Keratinocyte (primary cell): ENCODE measurements at regions not wholly inside any gene's neighbourhood (a gene's known extent, or its start where the extent isn't known, plus 50 kb on each side); places are given as distances from the start of the nearest gene placed in this dataset.

ENCODE experiments used
- EZH2 ChIP-seq: IDR thresholded peaks from one replicate; pipeline ENCODE4 v1.6.1; 2012; ENCODE audit warnings: inconsistent platforms, mild to moderate bottlenecking, low read length, moderate library complexity
- TF ChIP-seq, protein P1 (sequence below), 3 experiments: IDR thresholded peaks in 1 of 3; conservative IDR thresholded peaks in 1 of 3; optimal IDR thresholded peaks in 1 of 3; 2 replicates in 2 of 3; 3 replicates in 1 of 3; pipeline versions ENCODE3 to v1.5.1; 2011; ENCODE audit warnings: low read length in 3 of 3, mild to moderate bottlenecking in 3 of 3, moderate library complexity in 2 of 3, control low read depth in 1 of 3, inconsistent platforms in 1 of 3; ENCODE audit not compliant: insufficient read depth in 2 of 3; ENCODE audit errors: extremely low read depth in 1 of 3

DNA sequence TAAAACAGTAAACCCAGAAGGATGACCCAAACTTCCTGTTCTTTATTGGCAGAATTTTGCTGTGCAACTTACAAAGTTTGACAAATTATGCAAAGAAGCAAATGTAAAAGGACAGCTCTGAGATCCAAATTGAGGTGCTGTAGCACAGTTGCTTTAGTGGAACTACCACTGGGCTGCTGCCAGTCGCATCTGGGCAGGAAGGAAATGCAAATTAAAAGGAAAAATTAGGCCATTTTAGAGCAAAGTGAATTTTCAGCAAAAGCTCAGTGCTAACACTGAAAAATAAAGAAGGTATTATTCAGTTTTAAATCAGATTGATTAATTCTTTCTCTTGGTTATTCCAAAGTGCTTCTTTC lies 104.5 kb downstream of the ZMAT3 start:
- TF ChIP-seq, protein P1, sequence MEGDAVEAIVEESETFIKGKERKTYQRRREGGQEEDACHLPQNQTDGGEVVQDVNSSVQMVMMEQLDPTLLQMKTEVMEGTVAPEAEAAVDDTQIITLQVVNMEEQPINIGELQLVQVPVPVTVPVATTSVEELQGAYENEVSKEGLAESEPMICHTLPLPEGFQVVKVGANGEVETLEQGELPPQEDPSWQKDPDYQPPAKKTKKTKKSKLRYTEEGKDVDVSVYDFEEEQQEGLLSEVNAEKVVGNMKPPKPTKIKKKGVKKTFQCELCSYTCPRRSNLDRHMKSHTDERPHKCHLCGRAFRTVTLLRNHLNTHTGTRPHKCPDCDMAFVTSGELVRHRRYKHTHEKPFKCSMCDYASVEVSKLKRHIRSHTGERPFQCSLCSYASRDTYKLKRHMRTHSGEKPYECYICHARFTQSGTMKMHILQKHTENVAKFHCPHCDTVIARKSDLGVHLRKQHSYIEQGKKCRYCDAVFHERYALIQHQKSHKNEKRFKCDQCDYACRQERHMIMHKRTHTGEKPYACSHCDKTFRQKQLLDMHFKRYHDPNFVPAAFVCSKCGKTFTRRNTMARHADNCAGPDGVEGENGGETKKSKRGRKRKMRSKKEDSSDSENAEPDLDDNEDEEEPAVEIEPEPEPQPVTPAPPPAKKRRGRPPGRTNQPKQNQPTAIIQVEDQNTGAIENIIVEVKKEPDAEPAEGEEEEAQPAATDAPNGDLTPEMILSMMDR (optimal IDR thresholded peaks at IDR 0.05 in 1 of 3, IDR thresholded peaks at IDR 0.05 in 1 of 3, conservative IDR thresholded peaks at IDR 0.05 in 1 of 3; ENCODE audit: extremely low read depth in 1 of 3, insufficient read depth in 2 of 3, low read length in 3 of 3), result no peak
- TF ChIP-seq EZH2, result no peak
